AG04449 (cell line): ENCODE measurements at regions not wholly inside any gene's neighbourhood (a gene's known extent, or its start where the extent isn't known, plus 50 kb on each side); places are given as distances from the start of the nearest gene placed in this dataset.

Experiments used
- CTCF ChIA-PET: fragments of 350-600 bp; formaldehyde crosslinking; extraction: SDS; loops from one replicate; lab custom pipeline; 2021; ENCODE audit warnings: antibody characterized with exemption; lab: Yijun Ruan, JAX
- POLR2A ChIA-PET: fragments of 400-600, 350-600 bp; formaldehyde crosslinking; extraction: SDS; loops from one replicate; lab custom pipeline; 2020; ENCODE audit warnings: antibody characterized with exemption, inconsistent platforms; lab: Yijun Ruan, JAX
- DNase-seq: peaks from one replicate; pipeline ENCODE4 v3.0.0-alpha.2; 2010; ENCODE audit warnings: low read depth, low spot score
- H3K4me3 ChIP-seq: 2 replicates; pipeline ENCODE4 v1.5.1; 2011; ENCODE audit warnings: low read depth, mild to moderate bottlenecking, control low read depth, low read length
- CTCF ChIP-seq: IDR thresholded peaks from one replicate; pipeline ENCODE4 v1.5.1; 2011; ENCODE audit warnings: mild to moderate bottlenecking, moderate library complexity, low read length, control low read depth, inconsistent platforms; ENCODE audit not compliant: insufficient read depth; ENCODE audit errors: missing control alignments

GRCh38 chr14:57031474-57031873, 221.2 kb upstream of the OTX2 start:
- POLR2A ChIA-PET = no interaction called here

GRCh38 chr14:57029620-57030253, 219.5 kb upstream of the OTX2 start:
- ChIA-PET POLR2A (no interaction called here), CTCF (no interaction called here)
- no peak for DNase-seq
- H3K4me3 ChIP-seq = no peak overlapping the region
- no peak for TF ChIP-seq CTCF

More at GRCh38 chr14:57031474-57031873, 221.2 kb upstream of the OTX2 start:
- no peak overlapping the region for H3K4me3 ChIP-seq
- no peak for DNase-seq
- CTCF ChIA-PET = no interaction called here
- no peak for TF ChIP-seq CTCF

GRCh38 chr14:57025456-57025855, 215.2 kb upstream of the OTX2 start:
- no peak overlapping the region for H3K4me3 ChIP-seq
- ChIA-PET POLR2A (no interaction called here), CTCF (no interaction called here)
- no peak for DNase-seq
- no peak for TF ChIP-seq CTCF

- no peak overlapping the region for H3K4me3 ChIP-seq
- TF ChIP-seq CTCF = no peak
- POLR2A ChIA-PET = no interaction called here
- CTCF ChIA-PET = no interaction called here
- no peak for DNase-seq
Measured at GRCh38 chr14:57022608-57023007, 212.3 kb upstream of the OTX2 start.

- no peak for DNase-seq
- ChIA-PET POLR2A (no interaction called here), CTCF (no interaction called here)
- TF ChIP-seq CTCF = no peak
- no peak overlapping the region for H3K4me3 ChIP-seq
Measured at GRCh38 chr14:57018065-57018464, 207.8 kb upstream of the OTX2 start.

GRCh38 chr14:57013987-57014386, 203.7 kb upstream of the OTX2 start:
- TF ChIP-seq CTCF = no peak
- no peak for DNase-seq
- POLR2A ChIA-PET = no interaction called here
- CTCF ChIA-PET = no interaction called here
- no peak overlapping the region for H3K4me3 ChIP-seq
